ENCODE measurements at regions not wholly inside any gene's neighbourhood (a gene's known extent, or its start where the extent isn't known, plus 50 kb on each side); places are given as distances from the start of the nearest gene placed in this dataset.
A peak's percentile ranks its signal among the peaks of the same experiment; 100 is the strongest.
"Not testable (repeated sequence)": the region's sequence is repeated elsewhere in the genome, so short reads cannot be mapped to it uniquely, and the experiment has no call there.

DNA sequence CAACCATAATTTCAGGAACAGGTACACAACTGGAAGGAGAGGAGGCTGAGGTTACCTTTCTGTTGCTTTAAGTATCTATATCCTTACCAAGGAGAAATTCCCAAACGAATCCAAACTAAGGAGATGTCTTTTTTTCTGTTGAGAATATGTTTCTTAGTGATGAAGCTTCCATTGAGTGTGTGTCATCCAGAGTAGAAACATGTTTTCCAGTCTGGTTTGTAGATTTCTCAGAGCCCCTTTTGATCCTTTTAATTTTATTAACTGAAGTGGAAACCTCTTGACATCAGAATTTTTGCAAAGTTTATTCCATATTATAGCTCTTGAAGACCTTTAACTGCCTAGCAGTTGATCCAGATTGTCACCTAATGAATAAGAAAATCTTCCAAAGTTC lies 207.1 kb upstream of the FERD3L start:
- no peak for TF ChIP-seq CTCF (IDR thresholded peaks at IDR 0.05; ENCODE audit: low read depth, low read length)
- DNase-seq (ENCODE audit: low read depth in 2 of 2) = peak in 1 of 2 donors; percentile 26
- H3K4me3 ChIP-seq (replicated peaks in 1 of 2; ENCODE audit: low read depth in 2 of 2, low read length in 2 of 2) = no peak overlapping the region

- DNase-seq (ENCODE audit: low read depth in 2 of 2) = no peak
- no peak for TF ChIP-seq CTCF (IDR thresholded peaks at IDR 0.05; ENCODE audit: low read depth, low read length)
- no peak overlapping the region for H3K4me3 ChIP-seq (replicated peaks in 1 of 2; ENCODE audit: low read depth in 2 of 2, low read length in 2 of 2)
Measured at GRCh38 chr7:19351341-19352304, 206.4 kb upstream of the FERD3L start.

DNA sequence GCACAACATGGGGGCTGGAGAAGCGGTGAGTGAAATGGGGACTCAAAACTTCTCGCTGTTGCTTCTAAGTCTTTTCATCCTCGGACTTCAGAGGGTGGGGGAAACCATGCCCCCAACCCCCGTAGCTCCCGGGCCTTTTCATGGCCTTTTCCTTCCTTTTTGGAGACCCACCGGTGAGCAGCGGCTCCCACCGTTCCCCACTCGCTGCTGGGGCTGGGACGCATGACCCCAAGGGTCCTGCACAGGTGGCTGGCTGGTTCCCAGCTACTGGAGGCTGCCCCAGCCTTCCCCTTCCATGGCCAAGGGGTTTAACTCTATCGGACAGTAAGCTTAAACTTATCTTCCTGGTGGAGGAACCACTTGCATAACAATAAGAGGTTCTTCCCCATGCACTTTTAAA lies 194.3 kb upstream of the FERD3L start:
- no peak for TF ChIP-seq CTCF (IDR thresholded peaks at IDR 0.05; ENCODE audit: low read depth, low read length)
- no peak for DNase-seq (ENCODE audit: low read depth in 2 of 2)

GRCh38 chr7:19338512-19338911 lies 193.3 kb upstream of the FERD3L start:
- not testable (repeated sequence) for H3K4me3 ChIP-seq (replicated peaks in 1 of 2; ENCODE audit: low read depth in 2 of 2, low read length in 2 of 2); DNase-seq (ENCODE audit: low read depth in 2 of 2)

More for the DNA sequence above, 194.3 kb upstream of the FERD3L start:
- H3K4me3 ChIP-seq (replicated peaks in 1 of 2; ENCODE audit: low read depth in 2 of 2, low read length in 2 of 2) = no peak overlapping the region

- H3K4me3 ChIP-seq (replicated peaks in 1 of 2; ENCODE audit: low read depth in 2 of 2, low read length in 2 of 2) = no peak overlapping the region
- DNase-seq (ENCODE audit: low read depth in 2 of 2) = no peak
- no peak for TF ChIP-seq CTCF (IDR thresholded peaks at IDR 0.05; ENCODE audit: low read depth, low read length)
Measured at GRCh38 chr7:19336836-19337383, 191.7 kb upstream of the FERD3L start.

DNA sequence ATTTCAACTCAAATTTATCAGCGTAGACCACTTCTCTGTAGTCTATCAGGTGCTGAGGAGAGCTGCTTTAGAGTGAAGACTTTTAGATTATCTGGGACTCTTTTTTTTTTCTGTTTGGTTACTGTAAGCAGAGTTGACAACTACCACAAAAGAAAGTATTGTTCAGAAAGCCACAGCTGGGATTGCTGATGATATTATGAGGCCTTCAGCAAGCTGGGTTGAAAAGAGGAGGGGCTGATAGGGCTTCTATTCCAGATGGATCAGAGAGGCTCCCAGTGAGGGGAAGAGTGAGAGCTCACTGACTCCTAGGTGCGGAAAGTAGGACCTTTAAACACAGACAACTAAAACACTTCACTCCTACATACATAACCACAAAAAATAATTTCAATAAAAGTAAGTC lies 188.5 kb upstream of the FERD3L start:
- H3K4me3 ChIP-seq (replicated peaks in 1 of 2; ENCODE audit: low read depth in 2 of 2, low read length in 2 of 2) = no peak overlapping the region
- DNase-seq (ENCODE audit: low read depth in 2 of 2) = no peak
- no peak for TF ChIP-seq CTCF (IDR thresholded peaks at IDR 0.05; ENCODE audit: low read depth, low read length)

DNA sequence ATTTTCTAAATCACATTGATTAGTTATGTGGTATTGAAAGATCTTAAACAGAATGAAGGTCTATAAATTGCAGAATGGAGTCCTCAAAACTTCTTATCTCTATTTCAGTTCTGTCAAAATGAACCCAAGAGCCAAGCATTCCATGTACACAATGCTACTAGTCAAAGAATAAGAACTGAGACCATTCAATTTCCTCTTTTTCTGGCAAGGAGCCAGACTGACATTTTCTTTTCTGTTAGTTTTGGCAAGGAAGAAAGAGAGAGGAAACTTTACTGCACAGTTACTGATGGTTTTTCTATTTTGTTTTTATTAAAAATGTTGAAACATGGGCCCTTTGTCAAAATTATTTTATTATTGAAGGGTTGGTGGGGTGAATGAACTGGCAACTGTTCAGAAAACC lies 181.8 kb upstream of the FERD3L start:
- no peak for TF ChIP-seq CTCF (IDR thresholded peaks at IDR 0.05; ENCODE audit: low read depth, low read length)
- DNase-seq (ENCODE audit: low read depth in 2 of 2) = peak; percentile 77 to 85
- no peak overlapping the region for H3K4me3 ChIP-seq (replicated peaks in 1 of 2; ENCODE audit: low read depth in 2 of 2, low read length in 2 of 2)
